Stimulated activated CD8-positive, alpha-beta memory T cell treated with anti-CD3 and anti-CD28 coated beads, Interleukin-4, amount 100 ng/mL, for 1 hour (primary cell): ENCODE measurements at regions not wholly inside any gene's neighbourhood (a gene's known extent, or its start where the extent isn't known, plus 50 kb on each side); places are given as distances from the start of the nearest gene placed in this dataset.

Experiments
- DNase-seq, 2 donors: peaks; one replicate each; pipeline ENCODE4 v3.0.0-alpha.2; 2020; ENCODE audit warnings: low read depth in 2 of 2, low spot score in 1 of 2

GRCh38 chr4:26135331-26135730 lies 185.5 kb upstream of the RBPJ start:
- no peak for DNase-seq

DNA sequence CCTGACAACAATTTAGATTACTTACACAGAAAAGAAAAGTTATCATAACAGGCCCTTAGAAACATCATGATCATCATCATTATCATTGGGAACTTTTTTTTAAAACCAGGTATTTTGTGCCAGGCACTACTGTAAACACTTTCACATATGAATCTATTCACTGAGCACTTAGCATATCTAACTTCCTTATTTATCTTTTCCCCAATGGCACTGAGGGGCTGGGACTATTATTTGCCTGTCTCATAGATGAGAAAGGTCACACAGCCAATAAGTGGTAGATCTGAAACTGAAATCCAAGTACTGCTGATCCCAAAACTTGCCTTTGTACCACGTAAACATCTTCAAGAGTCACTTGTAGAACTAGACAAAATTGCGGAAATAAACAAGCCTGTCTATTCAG lies 184.2 kb upstream of the RBPJ start:
- DNase-seq: no peak

DNA sequence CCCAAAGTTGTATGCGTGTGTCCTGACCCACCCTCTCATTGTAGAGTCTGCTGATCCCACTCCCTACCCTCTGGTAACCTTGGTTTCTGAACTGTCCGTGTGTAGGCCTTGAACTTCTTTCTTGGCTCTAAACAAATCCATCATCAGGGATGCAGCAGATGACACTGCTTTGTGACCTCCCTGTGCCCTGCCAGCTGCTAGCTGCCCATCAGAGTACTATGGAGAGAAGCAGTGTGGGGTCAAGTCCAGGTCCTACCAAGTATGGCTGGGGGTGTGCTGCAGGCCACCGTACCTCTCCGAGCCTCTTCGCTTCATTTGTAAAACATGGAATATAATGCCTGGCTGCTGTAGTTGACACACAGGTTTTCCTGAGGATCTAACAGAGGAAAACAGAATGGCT lies 183.5 kb upstream of the RBPJ start:
- DNase-seq: no peak

GRCh38 chr4:26139310-26139924 lies 181.4 kb upstream of the RBPJ start:
- no peak for DNase-seq

GRCh38 chr4:26140150-26140898 lies 180.5 kb upstream of the RBPJ start:
- no peak for DNase-seq

DNA sequence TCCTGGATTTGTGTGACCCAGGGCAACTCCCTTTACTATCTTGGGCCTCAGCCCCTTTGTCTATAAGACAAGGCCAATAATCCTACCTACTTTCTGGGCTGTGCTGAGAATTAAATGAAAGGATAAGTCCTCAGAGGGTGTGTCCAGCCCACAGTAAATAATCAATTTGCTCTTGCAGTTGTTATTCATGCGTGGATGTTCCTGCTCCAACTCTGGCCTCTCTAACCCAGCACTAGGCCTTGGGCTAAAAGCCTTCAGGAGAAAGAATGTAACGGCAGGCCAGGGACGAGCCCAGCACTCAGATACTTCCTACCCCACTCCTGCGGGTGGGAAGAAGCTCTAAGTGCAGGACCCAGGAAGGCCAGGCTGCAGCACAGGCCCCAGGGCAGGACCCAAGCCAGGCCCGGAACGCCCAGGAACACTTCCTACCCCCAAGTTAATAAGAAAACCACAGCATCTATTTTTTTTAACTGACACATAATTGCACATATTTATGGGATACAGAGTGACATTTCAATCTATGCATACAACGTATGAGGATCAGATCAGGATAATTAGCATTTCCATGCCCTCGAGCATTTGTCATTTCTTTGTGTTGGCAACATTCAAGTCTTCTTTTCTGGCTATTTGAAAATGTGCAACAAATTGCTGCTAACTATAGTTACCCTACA lies 179.6 kb upstream of the RBPJ start:
- no peak for DNase-seq

DNA sequence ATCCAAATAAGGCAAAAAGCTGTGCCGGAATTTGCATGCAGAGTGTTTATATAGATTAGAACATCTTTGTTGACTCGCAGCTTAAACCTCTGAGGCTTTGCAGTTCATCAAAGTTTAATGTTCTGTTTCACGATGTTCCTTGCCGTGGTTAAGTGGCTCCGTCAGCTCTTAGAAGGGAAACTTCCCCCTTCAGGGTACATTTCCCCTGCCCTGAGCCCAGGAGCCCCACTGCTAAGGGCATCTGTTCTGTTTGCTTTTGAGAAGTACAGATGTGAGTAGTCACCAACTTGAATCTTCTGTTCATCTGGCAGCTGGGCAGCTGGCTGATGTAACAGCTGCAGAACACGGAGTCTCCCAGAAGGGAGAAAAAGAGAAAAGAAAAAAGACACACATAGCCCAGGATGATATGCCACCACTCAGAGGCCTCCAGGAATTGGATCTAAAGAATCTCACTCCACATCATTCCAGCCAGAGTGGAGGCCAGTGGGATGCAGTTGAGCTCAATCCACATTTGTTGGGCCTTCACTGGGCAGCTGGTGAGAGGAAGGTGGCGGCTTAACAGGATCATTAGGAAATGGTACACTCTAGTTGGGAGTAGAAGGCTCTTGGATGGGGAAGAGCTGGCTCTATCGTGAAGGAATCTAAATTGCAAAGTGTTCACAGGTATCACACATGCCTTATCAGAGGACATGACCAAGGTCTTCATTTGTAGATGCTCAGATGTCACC lies 178.7 kb upstream of the RBPJ start:
- no peak for DNase-seq

GRCh38 chr4:26144526-26145155 lies 176.2 kb upstream of the RBPJ start:
- no peak for DNase-seq

GRCh38 chr4:26145212-26145611 lies 175.6 kb upstream of the RBPJ start:
- DNase-seq: no peak

- no peak for DNase-seq
Measured at GRCh38 chr4:26148927-26149326, 171.9 kb upstream of the RBPJ start.

- DNase-seq: no peak
Measured at GRCh38 chr4:26150948-26151347, 169.9 kb upstream of the RBPJ start.

- no peak for DNase-seq
Measured at GRCh38 chr4:26151615-26152014, 169.2 kb upstream of the RBPJ start.

GRCh38 chr4:26152056-26152455 lies 168.8 kb upstream of the RBPJ start:
- DNase-seq: no peak

DNA sequence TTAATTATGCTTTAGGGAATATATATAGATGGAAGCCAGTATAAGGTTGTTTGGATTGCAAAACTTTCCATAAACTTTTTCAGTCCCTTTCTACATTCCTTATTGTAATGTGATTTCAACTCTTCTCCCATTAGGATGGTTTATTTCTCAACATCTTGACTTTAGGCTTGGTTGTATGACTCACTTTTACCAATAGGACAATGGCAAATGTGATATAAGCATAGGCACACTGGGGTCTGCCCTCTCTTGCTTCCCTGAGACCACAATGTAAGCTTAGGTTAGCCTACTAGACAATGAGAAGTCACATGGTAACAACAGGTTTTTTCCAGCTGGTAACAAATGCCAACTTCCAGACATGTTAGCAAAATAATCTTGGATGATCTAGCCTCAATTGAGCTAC lies 163.3 kb upstream of the RBPJ start:
- no peak for DNase-seq

DNA sequence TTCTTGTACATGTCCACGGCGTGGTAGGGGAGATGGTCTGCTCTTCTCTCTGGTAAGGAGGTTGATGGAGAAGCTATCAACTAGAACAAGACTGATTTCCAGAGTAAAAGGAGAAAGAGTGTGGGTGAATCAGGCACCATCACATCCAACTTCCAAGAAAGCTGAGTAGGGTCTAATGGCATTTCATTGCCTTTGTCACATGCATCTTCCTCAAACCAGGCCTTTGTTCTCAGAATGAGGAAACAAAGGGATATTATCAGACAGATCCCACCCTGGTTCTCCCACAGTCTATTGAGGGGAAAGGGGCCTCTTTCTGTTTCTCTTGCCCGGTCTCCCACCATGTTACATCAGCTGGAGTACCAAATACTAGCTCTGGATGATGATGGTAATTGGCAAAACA lies 160.2 kb upstream of the RBPJ start:
- no peak for DNase-seq

- no peak for DNase-seq
Measured at GRCh38 chr4:26161030-26161824, 159.6 kb upstream of the RBPJ start.

GRCh38 chr4:26162101-26162500 lies 158.7 kb upstream of the RBPJ start:
- no peak for DNase-seq

GRCh38 chr4:26163425-26164362 lies 157.1 kb upstream of the RBPJ start:
- no peak for DNase-seq

DNA sequence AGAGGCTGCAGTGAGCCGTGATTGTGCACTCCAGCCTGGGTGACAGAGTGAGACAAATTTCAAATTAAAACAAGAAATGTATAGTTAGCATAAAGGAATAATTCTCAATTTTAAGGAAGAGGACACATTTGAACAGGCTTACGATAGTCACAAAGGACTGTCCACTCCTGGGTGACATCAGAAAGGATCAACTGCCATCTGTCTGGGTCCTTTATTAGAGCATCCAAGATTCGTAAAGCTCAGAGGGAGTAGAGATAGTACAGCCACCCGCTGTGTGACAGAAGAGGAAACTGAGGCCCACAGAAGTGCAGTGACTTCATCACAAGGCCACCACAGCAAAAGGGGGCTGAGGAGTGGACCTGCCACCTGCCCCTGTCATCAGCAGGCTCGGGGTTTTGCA lies 149.3 kb upstream of the RBPJ start:
- no peak for DNase-seq
